C4-2B (cell line): ENCODE measurements at regions not wholly inside any gene's neighbourhood (a gene's known extent, or its start where the extent isn't known, plus 50 kb on each side); places are given as distances from the start of the nearest gene placed in this dataset.

Source experiments
- CTCF ChIP-seq: fragments of 450-650 bp; conservative IDR thresholded peaks from 2 replicates; pipeline ENCODE4 v1.5.1; 2017; ENCODE audit warnings: mild to moderate bottlenecking
- ZFX ChIP-seq: fragments of 450-650 bp; IDR thresholded peaks from 2 replicates; pipeline ENCODE4 v1.6.1; 2017

GRCh38 chr13:89660752-89661151 lies 1686.7 kb upstream of the MIR17HG start:
- no peak for TF ChIP-seq CTCF
- no peak for TF ChIP-seq ZFX
